ENCODE measurements at regions not wholly inside any gene's neighbourhood (a gene's known extent, or its start where the extent isn't known, plus 50 kb on each side); places are given as distances from the start of the nearest gene placed in this dataset.

GRCh38 chr13:75231235-75231634 lies 250.7 kb downstream of the TBC1D4 start:
- TF ChIP-seq EP300 (IDR thresholded peaks at IDR 0.05) (no peak), POLR2AphosphoS5 (IDR thresholded peaks at IDR 0.05) (no peak), POLR2A (IDR thresholded peaks at IDR 0.05; ENCODE audit: low read depth) (no peak), CTCF (IDR thresholded peaks at IDR 0.05) (no peak)
- peaks cover 0 to 3% (median 0%) of the 10 kb centered on the region in 4 donors for H3K9me3 ChIP-seq
- no peaks in the 10 kb centered on the region for H3K36me3 ChIP-seq
- DNase-seq (ENCODE audit: extremely low spot score), result no peak
- no peak overlapping the region for H3K27ac ChIP-seq (replicated peaks in 1 of 4)
- peaks cover 0 to 10% (median 8%) of the 10 kb centered on the region in 4 donors for H3K4me1 ChIP-seq
- WGBS, result 100% methylated on average over 1 of the region's 1 CpG
- intact Hi-C loops (cut with DNase I), result no loop called here
- no peaks in the 10 kb centered on the region for H3K27me3 ChIP-seq
- H3K4me3 ChIP-seq, result no peak overlapping the region

GRCh38 chr13:75226733-75227435 lies 255.1 kb downstream of the TBC1D4 start:
- TF ChIP-seq POLR2A (IDR thresholded peaks at IDR 0.05; ENCODE audit: low read depth) (no peak), POLR2AphosphoS5 (IDR thresholded peaks at IDR 0.05) (no peak), CTCF (IDR thresholded peaks at IDR 0.05) (no peak)
- H3K36me3 ChIP-seq, result no peaks in the 10 kb centered on the region
- H3K9me3 ChIP-seq, result no peaks in the 10 kb centered on the region
- H3K27me3 ChIP-seq, result no peaks in the 10 kb centered on the region
- H3K27ac ChIP-seq (replicated peaks in 1 of 4), result no peak overlapping the region
- intact Hi-C loops (cut with DNase I), result no loop called here
- DNase-seq (ENCODE audit: extremely low spot score), result no peak
- 71% methylated on average over 3 of the region's 3 CpGs for WGBS
- H3K4me1 ChIP-seq, result peaks cover 0 to 10% (median 8%) of the 10 kb centered on the region in 4 donors
- H3K4me3 ChIP-seq, result no peak overlapping the region

- no peaks in the 10 kb centered on the region for H3K27me3 ChIP-seq
- peaks cover 0 to 10% (median 8%) of the 10 kb centered on the region in 4 donors for H3K4me1 ChIP-seq
- TF ChIP-seq POLR2A (IDR thresholded peaks at IDR 0.05; ENCODE audit: low read depth) (no peak), EP300 (IDR thresholded peaks at IDR 0.05) (no peak), CTCF (IDR thresholded peaks at IDR 0.05) (no peak), POLR2AphosphoS5 (IDR thresholded peaks at IDR 0.05) (no peak)
- DNase-seq (ENCODE audit: extremely low spot score), result no peak
- intact Hi-C loops (cut with DNase I), result no loop called here
- H3K9me3 ChIP-seq, result no peaks in the 10 kb centered on the region
- H3K27ac ChIP-seq (replicated peaks in 1 of 4), result no peak overlapping the region
- H3K4me3 ChIP-seq, result no peak overlapping the region
- WGBS, result 89% methylated on average over 9 of the region's 9 CpGs
- H3K36me3 ChIP-seq, result no peaks in the 10 kb centered on the region
Observed at GRCh38 chr13:75226092-75226491, 255.9 kb downstream of the TBC1D4 start.

- no peak overlapping the region for H3K4me3 ChIP-seq
- no peaks in the 10 kb centered on the region for H3K36me3 ChIP-seq
- peaks cover 0 to 10% (median 8%) of the 10 kb centered on the region in 4 donors for H3K4me1 ChIP-seq
- whole genome bisulfite sequencing, result 92% methylated on average over 1 of the region's 1 CpG
- H3K9me3 ChIP-seq, result no peaks in the 10 kb centered on the region
- no peak for TF ChIP-seq POLR2AphosphoS5 (IDR thresholded peaks at IDR 0.05)
- TF ChIP-seq EP300 (IDR thresholded peaks at IDR 0.05), result no peak
- TF ChIP-seq CTCF (IDR thresholded peaks at IDR 0.05), result no peak
- TF ChIP-seq POLR2A (IDR thresholded peaks at IDR 0.05; ENCODE audit: low read depth), result no peak
- no peak overlapping the region for H3K27ac ChIP-seq (replicated peaks in 1 of 4)
- H3K27me3 ChIP-seq, result no peaks in the 10 kb centered on the region
- intact Hi-C loops (cut with DNase I), result no loop called here
- DNase-seq (ENCODE audit: extremely low spot score), result no peak
Observed at GRCh38 chr13:75225288-75226032, 256.5 kb downstream of the TBC1D4 start.
